ENCODE measurements at regions not wholly inside any gene's neighbourhood (a gene's known extent, or its start where the extent isn't known, plus 50 kb on each side); places are given as distances from the start of the nearest gene placed in this dataset.
"Not testable (repeated sequence)": the region's sequence is repeated elsewhere in the genome, so short reads cannot be mapped to it uniquely, and the experiment has no call there.

DNA sequence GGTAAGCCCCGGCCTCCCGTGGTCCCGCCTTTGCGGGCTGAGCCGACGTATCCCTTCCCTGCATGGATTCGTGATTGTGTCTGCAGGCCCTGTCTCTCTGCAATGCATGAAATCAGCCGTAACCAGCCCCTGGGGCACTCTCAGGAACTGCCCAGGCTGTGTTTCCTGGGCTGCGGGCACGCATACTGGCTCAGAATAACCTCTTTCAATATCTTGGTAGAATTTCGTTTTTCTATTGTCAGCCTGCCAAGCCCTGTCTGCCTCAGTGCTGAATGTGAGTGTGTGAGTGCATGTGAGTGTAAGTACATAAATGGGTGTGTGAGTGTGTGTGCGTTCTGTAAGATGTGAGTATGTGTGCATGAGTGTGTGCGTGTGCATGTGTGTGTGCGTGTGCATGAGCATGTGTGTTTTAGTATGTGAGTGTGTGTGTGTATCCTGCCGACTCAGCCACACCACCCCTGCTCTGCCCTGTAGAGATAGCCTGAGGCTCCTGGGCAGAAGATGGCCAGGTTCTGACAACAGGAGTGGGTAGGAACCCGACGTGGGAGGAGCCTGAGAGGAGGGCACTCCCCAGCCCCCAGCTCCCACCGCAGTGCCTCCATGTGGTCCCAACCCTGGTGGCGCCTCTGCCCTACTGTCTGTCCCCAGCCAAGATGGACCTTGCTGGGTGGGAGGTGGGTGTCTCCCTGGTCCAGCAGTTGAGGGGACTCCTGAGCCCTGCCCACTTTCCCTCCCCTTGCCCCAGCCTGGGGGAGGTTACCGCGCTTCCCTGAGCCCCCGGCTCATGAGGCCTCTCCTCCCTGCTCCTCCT lies 268.8 kb downstream of the ADGRD1 start:
- TF ChIP-seq, protein P1, sequence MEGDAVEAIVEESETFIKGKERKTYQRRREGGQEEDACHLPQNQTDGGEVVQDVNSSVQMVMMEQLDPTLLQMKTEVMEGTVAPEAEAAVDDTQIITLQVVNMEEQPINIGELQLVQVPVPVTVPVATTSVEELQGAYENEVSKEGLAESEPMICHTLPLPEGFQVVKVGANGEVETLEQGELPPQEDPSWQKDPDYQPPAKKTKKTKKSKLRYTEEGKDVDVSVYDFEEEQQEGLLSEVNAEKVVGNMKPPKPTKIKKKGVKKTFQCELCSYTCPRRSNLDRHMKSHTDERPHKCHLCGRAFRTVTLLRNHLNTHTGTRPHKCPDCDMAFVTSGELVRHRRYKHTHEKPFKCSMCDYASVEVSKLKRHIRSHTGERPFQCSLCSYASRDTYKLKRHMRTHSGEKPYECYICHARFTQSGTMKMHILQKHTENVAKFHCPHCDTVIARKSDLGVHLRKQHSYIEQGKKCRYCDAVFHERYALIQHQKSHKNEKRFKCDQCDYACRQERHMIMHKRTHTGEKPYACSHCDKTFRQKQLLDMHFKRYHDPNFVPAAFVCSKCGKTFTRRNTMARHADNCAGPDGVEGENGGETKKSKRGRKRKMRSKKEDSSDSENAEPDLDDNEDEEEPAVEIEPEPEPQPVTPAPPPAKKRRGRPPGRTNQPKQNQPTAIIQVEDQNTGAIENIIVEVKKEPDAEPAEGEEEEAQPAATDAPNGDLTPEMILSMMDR (IDR thresholded peaks at IDR 0.05), result no peak
- no peak overlapping the region for H3K27ac ChIP-seq
- peak in 1 of 2 donors; percentile 60 for DNase-seq (ENCODE audit: low spot score in 2 of 2)
- no peak overlapping the region for H3K4me3 ChIP-seq
- H3K4me1 ChIP-seq, result peaks cover 12% of the 10 kb centered on the region
- 39% methylated on average over 22 of the region's 22 CpGs for WGBS
- H3K36me3 ChIP-seq, result no peaks in the 10 kb centered on the region
- H3K9me3 ChIP-seq, result no peaks in the 10 kb centered on the region
- H3K27me3 ChIP-seq, result peaks cover 25% of the 10 kb centered on the region

DNA sequence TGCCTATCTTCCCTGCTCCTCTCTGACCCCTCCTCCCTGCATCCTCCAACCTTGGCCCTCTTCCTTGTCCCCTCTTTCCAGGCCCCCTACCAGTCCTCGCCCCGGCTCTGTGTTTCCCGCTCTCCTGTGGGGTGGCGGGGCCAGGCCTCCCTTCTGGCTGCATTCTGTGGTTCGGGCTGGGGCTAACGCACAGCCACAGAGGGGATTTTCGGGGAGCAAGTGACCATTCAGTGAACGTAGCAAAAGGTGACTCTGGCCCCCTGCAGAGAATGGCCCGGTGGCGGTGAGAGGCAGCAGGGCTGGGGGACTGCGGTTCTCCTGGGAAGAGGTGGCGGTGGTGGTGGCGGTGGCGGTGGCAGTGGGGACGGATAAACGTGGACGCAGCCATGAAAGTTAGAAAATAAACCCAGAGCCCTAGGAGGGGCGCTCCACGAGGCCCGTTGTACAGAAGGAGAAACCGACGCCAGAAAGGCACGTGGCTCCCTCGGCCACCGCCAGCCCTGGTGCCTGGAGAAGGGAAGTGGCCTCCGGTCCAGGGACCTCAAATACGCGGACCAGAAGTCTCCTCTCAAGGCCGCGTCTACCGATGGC lies 269.6 kb downstream of the ADGRD1 start:
- no peaks in the 10 kb centered on the region for H3K9me3 ChIP-seq

DNA sequence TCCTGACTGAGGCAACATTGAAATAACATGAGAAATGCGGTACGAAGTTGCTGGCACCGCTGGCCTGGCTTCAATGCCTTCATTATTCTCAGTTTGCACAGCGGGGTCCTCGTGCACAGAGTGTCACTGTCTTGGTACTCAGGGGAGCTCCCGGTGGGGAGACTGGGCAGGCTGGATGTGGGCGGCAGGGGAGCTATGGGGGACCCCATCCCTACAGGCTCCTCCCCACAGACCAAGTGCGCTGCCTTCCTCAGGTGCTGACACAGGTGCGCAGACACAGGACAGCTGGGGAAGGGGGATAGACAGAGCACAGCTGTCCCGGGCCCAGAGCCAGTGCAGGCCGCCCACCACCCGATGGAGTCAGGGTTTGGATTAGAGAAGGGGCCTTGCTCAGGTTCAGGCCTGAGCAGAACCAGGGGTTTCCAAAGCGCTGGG lies 270.1 kb downstream of the ADGRD1 start:
- TF ChIP-seq POLR2AphosphoS5 (IDR thresholded peaks at IDR 0.05), result no peak
- Histone ChIP-seq H3K27me3 (peaks cover 18% of the 10 kb centered on the region), H3K4me1 (peaks cover 6% of the 10 kb centered on the region), H3K36me3 (no peaks in the 10 kb centered on the region), H3K4me3 (no peak overlapping the region), H3K9me3 (no peaks in the 10 kb centered on the region), H3K27ac (no peak overlapping the region)
- WGBS, result 73% methylated on average over 9 of the region's 13 CpGs
- DNase-seq (ENCODE audit: low spot score in 2 of 2), result peak in 1 of 2 donors; percentile 49

More for the DNA sequence above, 269.6 kb downstream of the ADGRD1 start:
- DNase-seq (ENCODE audit: low spot score in 2 of 2), result no peak
- Histone ChIP-seq H3K4me1 (peaks cover 10% of the 10 kb centered on the region), H3K27me3 (peaks cover 24% of the 10 kb centered on the region), H3K27ac (no peak overlapping the region), H3K36me3 (no peaks in the 10 kb centered on the region), H3K4me3 (no peak overlapping the region)
- TF ChIP-seq, protein P1 (IDR thresholded peaks at IDR 0.05), result no peak
- TF ChIP-seq POLR2A (IDR thresholded peaks at IDR 0.05), result no peak
- no peak for TF ChIP-seq EP300 (IDR thresholded peaks at IDR 0.05)
- no peak for TF ChIP-seq POLR2AphosphoS5 (IDR thresholded peaks at IDR 0.05)
- 91% methylated on average over 31 of the region's 31 CpGs for WGBS

DNA sequence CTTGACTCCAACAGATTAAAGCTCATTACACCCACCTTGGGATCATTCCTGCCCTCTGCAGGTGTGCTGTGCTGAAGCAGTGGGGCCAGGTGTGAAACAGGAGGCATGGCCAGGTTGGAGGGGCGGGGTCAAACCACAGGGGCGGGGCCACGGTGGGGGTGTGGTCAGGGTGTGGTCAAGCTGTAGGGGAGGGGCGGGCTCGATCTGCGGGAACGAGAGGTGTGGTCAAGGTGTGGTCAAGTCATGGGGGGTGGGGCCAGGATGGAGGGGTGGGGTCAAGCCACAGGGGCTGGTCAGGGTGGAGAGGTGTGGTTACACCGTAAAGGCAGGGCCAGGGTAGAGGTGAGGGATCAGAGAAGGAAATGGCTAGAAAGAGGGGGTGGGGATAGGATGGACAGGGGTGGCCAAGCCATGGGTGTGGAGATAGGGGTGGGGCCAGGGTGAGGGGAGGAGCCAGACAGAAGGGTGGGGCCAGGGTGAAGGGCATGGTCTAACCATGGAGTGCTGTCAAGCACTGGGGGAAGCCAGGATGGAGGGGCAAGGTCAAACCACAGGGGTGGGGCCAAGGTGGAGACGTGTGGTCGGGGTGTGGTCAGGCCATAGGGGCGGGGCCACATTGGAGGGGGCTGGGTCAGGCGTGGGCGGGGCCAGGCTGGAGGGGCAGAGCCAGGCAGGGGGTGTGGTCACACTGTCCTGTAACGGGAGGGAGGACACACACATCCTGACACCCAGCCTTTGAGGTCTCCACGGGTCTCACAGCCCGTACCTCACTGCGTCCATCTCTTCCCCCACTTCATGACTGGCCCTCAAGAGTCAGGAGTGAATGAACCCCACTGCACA lies 270.7 kb downstream of the ADGRD1 start:
- H3K9me3 ChIP-seq, H3K4me1 ChIP-seq, H3K4me3 ChIP-seq, H3K36me3 ChIP-seq, H3K27ac ChIP-seq: not testable (repeated sequence)
- DNase-seq (ENCODE audit: low spot score in 2 of 2), result peak in 1 of 2 donors; percentile 66
- 69% methylated on average over 9 of the region's 17 CpGs for WGBS
- H3K27me3 ChIP-seq, result peaks cover 15% of the 10 kb centered on the region

DNA sequence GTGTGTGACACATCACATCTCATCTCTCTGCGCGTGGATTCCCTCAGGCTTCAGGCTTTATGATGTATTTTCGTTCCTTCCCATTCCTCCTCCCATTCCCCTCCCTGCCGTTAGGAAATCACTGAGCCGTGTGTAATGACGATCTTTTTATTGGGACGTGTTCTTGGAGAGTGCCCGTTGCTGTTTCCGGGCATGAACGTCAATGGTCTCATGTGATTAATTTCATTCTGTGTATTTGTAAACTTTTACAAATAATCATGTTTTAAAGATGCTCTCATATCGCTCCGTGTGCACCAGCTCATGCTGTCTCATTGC lies 271.3 kb downstream of the ADGRD1 start:
- peaks cover 13% of the 10 kb centered on the region for H3K27me3 ChIP-seq
- H3K9me3 ChIP-seq, H3K36me3 ChIP-seq, H3K4me3 ChIP-seq, H3K27ac ChIP-seq: not testable (repeated sequence)
- DNase-seq (ENCODE audit: low spot score in 2 of 2), result peak in 1 of 2 donors; percentile 31
- 15% methylated on average over 4 of the region's 12 CpGs for WGBS
- H3K4me1 ChIP-seq, result peaks cover 13% of the 10 kb centered on the region

DNA sequence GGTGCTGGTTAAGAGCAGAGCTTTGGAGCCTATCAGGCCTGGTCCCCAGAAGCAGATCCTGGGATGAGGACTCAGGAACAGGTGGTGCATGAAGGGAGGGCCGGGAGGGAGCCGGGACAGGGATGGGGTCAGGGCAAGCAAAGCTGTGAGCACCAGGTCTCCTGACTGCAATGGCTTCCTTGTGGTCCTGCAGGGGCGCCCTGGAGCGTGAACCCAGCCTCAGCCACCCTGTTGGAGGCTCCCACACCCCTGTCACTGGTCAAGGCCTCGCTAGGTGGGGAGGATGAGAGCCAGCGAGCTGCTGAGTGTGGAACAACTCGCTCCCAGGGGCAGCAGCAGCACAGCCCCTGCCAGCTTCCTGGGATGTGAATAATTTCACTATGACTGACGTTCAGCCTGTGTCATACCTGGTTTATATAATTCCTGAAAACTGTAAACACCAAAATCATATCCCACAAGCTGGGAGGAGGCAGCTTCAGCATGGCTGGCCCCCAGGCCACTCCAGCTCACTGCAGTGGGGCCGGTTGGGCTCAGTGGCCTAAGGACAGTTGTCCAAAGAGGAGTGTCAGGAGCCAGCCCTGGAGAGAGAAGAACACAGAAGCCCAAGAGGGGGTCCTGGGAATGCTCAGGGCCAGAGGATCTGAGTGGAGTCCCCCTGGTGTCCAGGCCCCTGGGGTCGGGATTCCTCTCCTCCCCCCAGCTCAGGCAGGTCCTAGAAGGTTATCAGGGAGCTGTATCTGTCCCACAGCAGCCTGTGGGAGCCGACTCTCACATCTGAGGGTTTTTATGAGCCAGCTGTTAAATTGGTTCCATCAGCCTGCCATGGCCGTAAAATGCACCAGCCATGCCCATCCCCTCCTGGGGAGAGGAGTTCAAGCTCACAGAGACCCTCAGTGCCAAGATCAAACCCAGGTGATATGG lies 272.9 kb downstream of the ADGRD1 start:
- no peak overlapping the region for H3K27ac ChIP-seq
- TF ChIP-seq, protein P1 (IDR thresholded peaks at IDR 0.05), result no peak
- TF ChIP-seq POLR2AphosphoS5 (IDR thresholded peaks at IDR 0.05) (no peak), POLR2A (IDR thresholded peaks at IDR 0.05) (no peak)
- peaks cover 14% of the 10 kb centered on the region for H3K4me1 ChIP-seq
- peak in 1 of 2 donors; percentile 57 for DNase-seq (ENCODE audit: low spot score in 2 of 2)
- WGBS, result 80% methylated on average over 9 of the region's 12 CpGs
- no peaks in the 10 kb centered on the region for H3K9me3 ChIP-seq
- H3K27me3 ChIP-seq, result peaks cover 11% of the 10 kb centered on the region
- no peaks in the 10 kb centered on the region for H3K36me3 ChIP-seq
- H3K4me3 ChIP-seq, result no peak overlapping the region

DNA sequence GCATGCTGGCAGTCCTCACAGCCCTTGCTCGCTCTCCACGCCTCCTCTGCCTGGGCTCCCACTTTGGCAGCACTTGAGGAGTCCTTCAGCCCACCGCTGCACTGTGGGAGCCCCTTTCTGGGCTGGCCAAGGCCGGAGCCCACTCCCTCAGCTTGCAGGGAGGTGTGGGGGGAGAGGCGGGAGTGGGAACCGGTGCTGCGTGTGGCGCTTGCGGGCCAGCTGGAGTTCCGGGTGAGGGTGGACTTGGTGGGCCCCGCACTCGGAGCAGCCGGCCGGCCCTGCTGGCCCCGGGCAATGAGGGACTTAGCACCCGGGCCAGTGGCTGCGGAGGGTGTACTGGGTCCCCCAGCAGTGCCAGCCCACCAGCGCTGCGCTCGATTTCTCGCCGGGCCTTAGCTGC lies 273.9 kb downstream of the ADGRD1 start:
- not testable (repeated sequence) for H3K9me3 ChIP-seq, H3K27ac ChIP-seq, H3K36me3 ChIP-seq, H3K4me3 ChIP-seq, H3K4me1 ChIP-seq
- 96% methylated on average over 15 of the region's 22 CpGs for WGBS
- peak in 1 of 2 donors; percentile 25 for DNase-seq (ENCODE audit: low spot score in 2 of 2)
- peaks cover 11% of the 10 kb centered on the region for H3K27me3 ChIP-seq

DNA sequence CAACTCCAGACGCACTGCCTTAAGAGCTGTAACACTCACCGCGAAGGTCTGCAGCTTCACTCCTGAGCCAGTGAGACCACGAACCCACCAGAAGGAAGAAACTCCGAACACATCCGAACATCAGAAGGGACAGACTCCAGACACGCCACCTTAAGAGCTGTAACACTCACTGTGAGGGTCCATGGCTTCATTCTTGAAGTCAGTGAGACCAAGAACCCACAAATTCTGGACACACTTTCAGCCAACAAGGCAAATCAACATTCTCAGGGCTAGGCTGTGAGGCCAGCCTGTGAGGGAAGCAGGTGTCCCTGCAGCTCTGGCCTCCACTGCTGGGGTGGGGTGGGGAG lies 275.3 kb downstream of the ADGRD1 start:
- H3K4me1 ChIP-seq; H3K27ac ChIP-seq; H3K4me3 ChIP-seq; H3K36me3 ChIP-seq; DNase-seq (ENCODE audit: low spot score in 2 of 2); H3K9me3 ChIP-seq: not testable (repeated sequence)
- WGBS, result 76% methylated on average over 7 of the region's 7 CpGs
- H3K27me3 ChIP-seq, result peaks cover 13% of the 10 kb centered on the region

All from suprapubic skin (tissue), 4 donors.